Uterus (tissue), 3 donors: ENCODE measurements at regions not wholly inside any gene's neighbourhood (a gene's known extent, or its start where the extent isn't known, plus 50 kb on each side); places are given as distances from the start of the nearest gene placed in this dataset.

Source experiments
- DNase-seq, 2 donors: peaks; one replicate each; pipeline ENCODE4 v3.0.0-alpha.2; 2019 to 2020
- H3K27ac ChIP-seq, 2 donors: fragments of 200-600 bp; sonication (generic); 1 replicate in 1 of 2; 2 replicates in 1 of 2; pipeline ENCODE4 v1.5.1; 2016 to 2018
- H3K27me3 ChIP-seq, 2 donors: fragments of 200-600 bp; sonication (generic); one replicate each; pipeline ENCODE4 v1.5.1; 2018 to 2019; ENCODE audit warnings: control low read depth in 1 of 2
- H3K36me3 ChIP-seq, 2 donors: fragments of 200-600 bp; sonication (generic); one replicate each; pipeline ENCODE4 v1.5.1; 2019; ENCODE audit warnings: control low read depth in 1 of 2
- H3K4me1 ChIP-seq, 2 donors: fragments of 200-600 bp; sonication (generic); one replicate each; pipeline ENCODE4 v1.5.1; 2018 to 2019; ENCODE audit warnings: control low read depth in 1 of 2
- H3K4me3 ChIP-seq, 2 donors: fragments of 200-600 bp; sonication (generic); 1 replicate in 1 of 2; 2 replicates in 1 of 2; pipeline ENCODE4 v1.5.1; 2018 to 2019; ENCODE audit warnings: mild to moderate bottlenecking in 1 of 2
- H3K9me3 ChIP-seq, 2 donors: fragments of 200-600 bp; sonication (generic); one replicate each; pipeline ENCODE4 v1.5.1; 2019; ENCODE audit warnings: control low read depth in 1 of 2
- POLR2A ChIP-seq, 2 donors: fragments of 450-650 bp; IDR thresholded peaks; one replicate each; pipeline ENCODE4 v1.6.1; 2016; ENCODE audit warnings: antibody characterized with exemption in 2 of 2, mild to moderate bottlenecking in 1 of 2, moderate library complexity in 1 of 2
- intact Hi-C: fragments of 100-400 bp; cut with DNase I; formaldehyde crosslinking; loops from one replicate; pipeline ENCODE4 v1.15.1; 2023; ENCODE audit warnings: low total_unique reads
- TF ChIP-seq, protein P1 (sequence below), 4 experiments: fragments of 200-600 bp in 2 of 4; fragments of 450-650 bp in 2 of 4; sonication (generic) in 2 of 4; IDR thresholded peaks; one replicate each; pipeline ENCODE4 v1.5.1; 2016 to 2019; ENCODE audit warnings: antibody characterized with exemption in 4 of 4, mild to moderate bottlenecking in 2 of 4, moderate library complexity in 1 of 4
- donor health status: DM: yes; HTN: yes; CAD: no.

DNA sequence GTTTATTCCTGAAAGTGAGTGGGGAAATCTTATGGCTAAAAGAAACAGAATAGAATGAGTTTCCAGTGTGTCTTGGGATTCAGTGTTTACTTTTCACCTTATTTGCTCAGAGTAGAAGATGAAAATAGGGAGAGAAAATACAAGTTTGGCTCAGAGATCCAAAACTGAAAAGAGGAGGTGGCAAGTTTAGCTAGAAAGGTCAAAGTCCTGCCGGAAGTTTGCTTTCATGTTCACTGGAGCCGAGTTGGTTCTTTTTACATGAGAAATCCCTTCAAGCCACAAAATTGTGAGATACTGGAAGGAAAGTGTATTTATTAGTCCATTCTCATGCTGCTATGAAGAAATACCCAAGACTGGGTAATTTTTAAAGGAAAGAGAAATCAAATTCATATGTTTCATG is 604.6 kb downstream of the MRPL39 start:
- intact Hi-C loops, result no loop called here
- no peaks in the 10 kb centered on the region for H3K9me3 ChIP-seq
- H3K36me3 ChIP-seq, result no peaks in the 10 kb centered on the region
- no peak overlapping the region for H3K27ac ChIP-seq
- no peaks in the 10 kb centered on the region for H3K4me1 ChIP-seq
- no peak for DNase-seq
- TF ChIP-seq POLR2A (IDR thresholded peaks at IDR 0.05), result no peak
- TF ChIP-seq, protein P1, sequence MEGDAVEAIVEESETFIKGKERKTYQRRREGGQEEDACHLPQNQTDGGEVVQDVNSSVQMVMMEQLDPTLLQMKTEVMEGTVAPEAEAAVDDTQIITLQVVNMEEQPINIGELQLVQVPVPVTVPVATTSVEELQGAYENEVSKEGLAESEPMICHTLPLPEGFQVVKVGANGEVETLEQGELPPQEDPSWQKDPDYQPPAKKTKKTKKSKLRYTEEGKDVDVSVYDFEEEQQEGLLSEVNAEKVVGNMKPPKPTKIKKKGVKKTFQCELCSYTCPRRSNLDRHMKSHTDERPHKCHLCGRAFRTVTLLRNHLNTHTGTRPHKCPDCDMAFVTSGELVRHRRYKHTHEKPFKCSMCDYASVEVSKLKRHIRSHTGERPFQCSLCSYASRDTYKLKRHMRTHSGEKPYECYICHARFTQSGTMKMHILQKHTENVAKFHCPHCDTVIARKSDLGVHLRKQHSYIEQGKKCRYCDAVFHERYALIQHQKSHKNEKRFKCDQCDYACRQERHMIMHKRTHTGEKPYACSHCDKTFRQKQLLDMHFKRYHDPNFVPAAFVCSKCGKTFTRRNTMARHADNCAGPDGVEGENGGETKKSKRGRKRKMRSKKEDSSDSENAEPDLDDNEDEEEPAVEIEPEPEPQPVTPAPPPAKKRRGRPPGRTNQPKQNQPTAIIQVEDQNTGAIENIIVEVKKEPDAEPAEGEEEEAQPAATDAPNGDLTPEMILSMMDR (IDR thresholded peaks at IDR 0.05), result no peak
- no peak overlapping the region for H3K4me3 ChIP-seq
- no peaks in the 10 kb centered on the region for H3K27me3 ChIP-seq

DNA sequence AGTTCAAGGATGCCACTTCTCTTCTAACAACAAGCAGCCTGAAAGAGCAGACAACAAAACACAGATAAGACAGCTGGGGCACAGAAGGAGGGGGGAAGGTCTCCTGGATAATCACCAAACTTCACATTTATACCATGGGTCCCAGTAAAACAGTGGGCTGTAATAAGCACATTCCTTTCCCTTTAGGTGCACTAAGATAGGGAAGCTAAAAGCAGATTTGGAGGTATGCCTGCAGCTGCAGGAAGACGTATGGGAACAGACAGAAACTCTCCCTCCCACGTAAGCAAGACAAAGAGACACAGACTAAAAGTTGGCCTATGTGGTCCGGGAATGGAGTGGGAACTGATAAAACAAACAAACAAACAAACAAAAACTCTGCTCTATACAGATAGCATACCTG is 612.1 kb downstream of the MRPL39 start:
- no peaks in the 10 kb centered on the region for H3K9me3 ChIP-seq
- H3K4me3 ChIP-seq, result no peak overlapping the region
- H3K27ac ChIP-seq, result no peak overlapping the region
- H3K36me3 ChIP-seq, result no peaks in the 10 kb centered on the region
- no peak for DNase-seq
- intact Hi-C loops, result no loop called here
- no peaks in the 10 kb centered on the region for H3K4me1 ChIP-seq
- no peaks in the 10 kb centered on the region for H3K27me3 ChIP-seq
- no peak for TF ChIP-seq POLR2A (IDR thresholded peaks at IDR 0.05)
- TF ChIP-seq, protein P1 (IDR thresholded peaks at IDR 0.05), result no peak

DNA sequence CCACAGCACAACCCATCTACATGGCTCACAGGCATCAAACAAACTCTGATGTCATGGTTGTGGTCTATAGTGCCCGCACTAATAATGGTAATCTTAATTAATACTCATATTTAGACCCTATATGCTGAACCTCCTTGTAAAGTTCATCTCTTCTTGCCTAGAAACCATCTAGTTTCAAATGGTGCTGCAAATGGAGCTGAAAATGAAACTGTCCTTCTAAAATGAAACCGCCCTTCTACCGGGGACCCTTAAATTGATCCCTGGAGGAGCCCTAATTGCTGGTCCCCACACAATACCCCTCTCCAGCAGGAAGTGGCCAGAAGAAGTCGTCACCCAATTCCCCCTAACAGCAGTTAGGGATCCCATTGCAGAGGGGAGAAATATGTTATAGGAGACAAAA is 612.6 kb downstream of the MRPL39 start:
- no peaks in the 10 kb centered on the region for H3K36me3 ChIP-seq
- intact Hi-C loops, result no loop called here
- TF ChIP-seq, protein P1 (IDR thresholded peaks at IDR 0.05), result no peak
- TF ChIP-seq POLR2A (IDR thresholded peaks at IDR 0.05), result no peak
- DNase-seq, result no peak
- H3K4me1 ChIP-seq, result no peaks in the 10 kb centered on the region
- no peak overlapping the region for H3K27ac ChIP-seq
- no peak overlapping the region for H3K4me3 ChIP-seq
- no peaks in the 10 kb centered on the region for H3K9me3 ChIP-seq
- H3K27me3 ChIP-seq, result no peaks in the 10 kb centered on the region

DNA sequence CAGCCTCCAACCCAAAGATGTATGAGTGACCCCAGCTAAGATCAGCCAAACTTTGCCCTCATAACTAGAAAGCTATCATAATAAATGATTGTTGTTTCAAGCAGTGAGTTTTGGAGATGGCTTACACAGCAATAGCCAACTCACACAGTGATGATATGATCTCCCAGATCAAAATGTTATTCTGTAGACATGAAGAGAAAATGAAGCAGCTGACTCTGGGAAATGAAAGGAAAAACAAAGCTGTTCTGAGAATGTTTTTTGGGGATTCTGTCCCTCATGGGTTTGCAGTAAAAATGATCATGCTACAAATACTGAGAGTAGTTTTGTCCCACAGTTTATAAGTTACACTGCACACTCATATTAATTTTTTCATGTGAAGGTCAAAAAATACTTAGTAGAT is 617.8 kb downstream of the MRPL39 start:
- H3K4me1 ChIP-seq, result no peaks in the 10 kb centered on the region
- no peak overlapping the region for H3K27ac ChIP-seq
- H3K4me3 ChIP-seq, result no peak overlapping the region
- H3K9me3 ChIP-seq, result no peaks in the 10 kb centered on the region
- H3K36me3 ChIP-seq, result no peaks in the 10 kb centered on the region
- TF ChIP-seq POLR2A (IDR thresholded peaks at IDR 0.05), result no peak
- TF ChIP-seq, protein P1 (IDR thresholded peaks at IDR 0.05), result no peak
- no peaks in the 10 kb centered on the region for H3K27me3 ChIP-seq
- intact Hi-C loops, result no loop called here
- no peak for DNase-seq

DNA sequence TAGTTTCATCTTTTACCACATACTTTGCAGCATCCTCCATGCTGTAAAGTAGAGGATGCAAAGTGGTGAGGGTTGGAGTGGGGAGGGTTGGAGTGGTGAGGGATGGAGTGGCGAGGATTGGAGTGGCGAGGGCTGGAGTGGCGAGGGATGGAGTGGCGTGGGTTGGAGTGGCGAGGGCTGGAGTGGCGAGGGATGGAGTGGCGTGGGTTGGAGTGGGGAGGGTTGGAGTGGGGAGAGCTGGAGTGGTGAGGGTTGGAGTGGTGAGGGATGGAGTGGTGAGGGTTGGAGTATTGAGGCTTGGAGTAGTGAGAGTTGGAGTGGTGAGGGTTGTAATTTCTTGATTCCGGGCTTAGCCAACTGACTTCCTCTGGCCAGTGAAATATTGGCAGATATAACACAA is 618.3 kb downstream of the MRPL39 start:
- H3K4me3 ChIP-seq, result no peak overlapping the region
- no peak overlapping the region for H3K27ac ChIP-seq
- no peaks in the 10 kb centered on the region for H3K4me1 ChIP-seq
- H3K36me3 ChIP-seq, result no peaks in the 10 kb centered on the region
- no peak for DNase-seq
- intact Hi-C loops, result no loop called here
- no peaks in the 10 kb centered on the region for H3K27me3 ChIP-seq
- no peaks in the 10 kb centered on the region for H3K9me3 ChIP-seq
- TF ChIP-seq POLR2A (IDR thresholded peaks at IDR 0.05), result no peak
- TF ChIP-seq, protein P1 (IDR thresholded peaks at IDR 0.05), result no peak
